Chondrocyte (in vitro differentiated cells): ENCODE measurements at regions not wholly inside any gene's neighbourhood (a gene's known extent, or its start where the extent isn't known, plus 50 kb on each side); places are given as distances from the start of the nearest gene placed in this dataset.

Experiments used
- DNase-seq: peaks from one replicate; pipeline ENCODE4 v3.0.0; 2021; ENCODE audit warnings: mixed read lengths, low spot score
- H3K27ac Mint-ChIP-seq: one replicate; pipeline ENCODE4 v1.8.0; 2021; ENCODE audit warnings: mild to moderate bottlenecking, moderate library complexity, mixed read lengths; ENCODE audit not compliant: unreplicated experiment
- H3K27me3 Mint-ChIP-seq: 2 replicates; pipeline ENCODE4 v1.8.0; 2021; ENCODE audit warnings: low read depth, mixed read lengths
- H3K36me3 Mint-ChIP-seq: 2 replicates; pipeline ENCODE4 v1.8.0; 2021; ENCODE audit warnings: low read depth, mixed read lengths
- H3K4me1 Mint-ChIP-seq: 2 replicates; pipeline ENCODE4 v1.8.0; 2021; ENCODE audit warnings: low read depth, mild to moderate bottlenecking, mixed read lengths
- H3K4me3 Mint-ChIP-seq: one replicate; pipeline ENCODE4 v1.8.0; 2021; ENCODE audit warnings: mild to moderate bottlenecking, moderate library complexity, mixed read lengths; ENCODE audit not compliant: unreplicated experiment
- H3K9me3 Mint-ChIP-seq: 2 replicates; pipeline ENCODE4 v1.8.0; 2021; ENCODE audit warnings: low read depth, mixed read lengths
- TF ChIP-seq, protein P1 (sequence below): fragments of 200-600 bp; sonication (generic); IDR thresholded peaks from 2 replicates; pipeline ENCODE4 v1.5.0; 2021; ENCODE audit warnings: antibody characterized with exemption, mild to moderate bottlenecking, moderate library complexity

GRCh38 chr5:128876569-128877382 is 88.5 kb upstream of the SLC27A6 start:
- H3K27ac Mint-ChIP-seq: no peak overlapping the region
- H3K36me3 Mint-ChIP-seq: no peaks in the 10 kb centered on the region
- DNase-seq: no peak
- peaks cover 47% of the 10 kb centered on the region for H3K27me3 Mint-ChIP-seq
- TF ChIP-seq, protein P1, sequence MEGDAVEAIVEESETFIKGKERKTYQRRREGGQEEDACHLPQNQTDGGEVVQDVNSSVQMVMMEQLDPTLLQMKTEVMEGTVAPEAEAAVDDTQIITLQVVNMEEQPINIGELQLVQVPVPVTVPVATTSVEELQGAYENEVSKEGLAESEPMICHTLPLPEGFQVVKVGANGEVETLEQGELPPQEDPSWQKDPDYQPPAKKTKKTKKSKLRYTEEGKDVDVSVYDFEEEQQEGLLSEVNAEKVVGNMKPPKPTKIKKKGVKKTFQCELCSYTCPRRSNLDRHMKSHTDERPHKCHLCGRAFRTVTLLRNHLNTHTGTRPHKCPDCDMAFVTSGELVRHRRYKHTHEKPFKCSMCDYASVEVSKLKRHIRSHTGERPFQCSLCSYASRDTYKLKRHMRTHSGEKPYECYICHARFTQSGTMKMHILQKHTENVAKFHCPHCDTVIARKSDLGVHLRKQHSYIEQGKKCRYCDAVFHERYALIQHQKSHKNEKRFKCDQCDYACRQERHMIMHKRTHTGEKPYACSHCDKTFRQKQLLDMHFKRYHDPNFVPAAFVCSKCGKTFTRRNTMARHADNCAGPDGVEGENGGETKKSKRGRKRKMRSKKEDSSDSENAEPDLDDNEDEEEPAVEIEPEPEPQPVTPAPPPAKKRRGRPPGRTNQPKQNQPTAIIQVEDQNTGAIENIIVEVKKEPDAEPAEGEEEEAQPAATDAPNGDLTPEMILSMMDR: no peak
- H3K4me3 Mint-ChIP-seq: no peak overlapping the region
- peaks cover 3% of the 10 kb centered on the region for H3K4me1 Mint-ChIP-seq
- no peaks in the 10 kb centered on the region for H3K9me3 Mint-ChIP-seq

DNA sequence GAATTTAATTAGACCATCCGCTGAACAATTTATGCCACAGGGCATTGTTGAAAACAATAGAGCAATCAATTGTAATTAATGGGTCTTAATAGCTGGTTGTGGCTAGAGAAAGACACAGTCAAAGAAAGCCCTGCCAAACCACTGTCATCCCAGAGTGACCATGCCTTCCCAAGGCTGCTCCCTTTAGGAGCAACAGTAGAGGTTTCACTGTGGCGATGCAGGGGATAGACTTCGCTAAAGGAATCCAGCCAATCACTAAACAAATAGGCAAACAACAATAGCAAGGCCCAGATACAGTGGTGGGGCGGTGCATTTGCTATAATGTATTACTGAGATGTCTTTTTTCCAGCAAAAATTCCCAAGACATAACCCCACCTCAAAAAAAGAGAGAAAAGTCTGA is 87.8 kb upstream of the SLC27A6 start:
- Mint-ChIP-seq H3K4me1 (peaks cover 3% of the 10 kb centered on the region), H3K36me3 (no peaks in the 10 kb centered on the region), H3K4me3 (no peak overlapping the region), H3K27ac (no peak overlapping the region), H3K27me3 (peaks cover 43% of the 10 kb centered on the region), H3K9me3 (no peaks in the 10 kb centered on the region)
- TF ChIP-seq, protein P1: no peak
- DNase-seq: no peak

DNA sequence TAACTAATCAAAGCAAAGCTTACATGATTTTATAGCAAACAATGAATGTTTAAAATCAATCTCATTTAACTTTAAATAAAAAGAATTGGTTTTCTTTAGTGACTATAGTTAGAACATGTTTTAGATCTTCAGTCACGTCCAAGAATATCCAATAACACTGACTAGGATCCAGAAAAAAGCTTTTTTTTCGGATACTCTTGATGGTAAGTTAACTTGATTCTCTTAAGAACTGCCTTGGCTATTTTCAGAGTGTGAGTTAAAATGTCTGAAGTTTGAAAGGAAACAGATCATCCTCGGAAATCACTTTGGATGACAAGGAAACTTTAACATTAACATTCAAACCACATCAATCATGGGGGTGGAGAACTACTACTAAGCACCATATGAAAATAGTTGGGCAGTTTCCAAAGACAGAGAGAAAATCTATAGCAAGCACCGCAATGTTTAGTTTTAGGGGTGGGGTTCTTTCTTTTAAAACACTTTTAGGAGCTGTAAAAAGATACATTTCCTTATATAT is 83.7 kb upstream of the SLC27A6 start:
- Mint-ChIP-seq H3K9me3 (peaks cover 15% of the 10 kb centered on the region), H3K27me3 (peaks cover 32% of the 10 kb centered on the region), H3K4me1 (peaks cover 3% of the 10 kb centered on the region), H3K36me3 (peaks cover 2% of the 10 kb centered on the region), H3K4me3 (no peak overlapping the region), H3K27ac (no peak overlapping the region)
- TF ChIP-seq, protein P1: no peak
- no peak for DNase-seq

DNA sequence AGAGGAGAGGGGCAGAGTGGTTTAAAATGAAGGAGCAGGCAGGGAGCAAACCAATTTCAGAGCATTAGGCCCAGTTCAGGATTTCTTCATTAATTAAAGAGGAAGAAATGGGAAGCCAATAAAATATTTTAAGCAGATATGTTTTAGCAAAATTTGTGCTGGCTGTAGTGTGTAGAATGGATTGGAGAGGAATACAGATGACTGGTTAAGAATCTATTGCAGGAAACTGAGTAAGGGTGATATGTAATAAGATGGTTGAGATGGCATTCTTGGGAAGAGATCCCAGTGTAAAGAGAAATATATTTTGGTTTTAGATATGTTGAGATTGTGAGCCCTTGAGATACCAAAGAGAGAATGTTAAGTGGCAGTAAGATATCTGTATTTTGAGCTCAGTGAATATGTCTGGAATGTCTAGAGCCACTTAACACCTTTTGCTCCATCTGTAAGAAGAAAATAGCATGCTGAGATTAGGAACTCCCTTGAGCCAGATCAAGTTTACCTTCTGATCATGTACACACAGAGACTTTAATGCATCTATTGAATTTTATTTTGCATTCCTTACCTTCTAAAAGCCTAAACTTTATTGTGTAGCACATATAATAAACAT is 79.5 kb upstream of the SLC27A6 start:
- Mint-ChIP-seq H3K36me3 (peaks cover 2% of the 10 kb centered on the region), H3K4me1 (peaks cover 3% of the 10 kb centered on the region), H3K4me3 (no peak overlapping the region), H3K27me3 (peaks cover 23% of the 10 kb centered on the region), H3K9me3 (peaks cover 18% of the 10 kb centered on the region), H3K27ac (no peak overlapping the region)
- TF ChIP-seq, protein P1: no peak
- no peak for DNase-seq

GRCh38 chr5:128895122-128895521 is 70.2 kb upstream of the SLC27A6 start:
- TF ChIP-seq, protein P1: no peak
- Mint-ChIP-seq H3K4me3 (no peak overlapping the region), H3K36me3 (peaks cover 5% of the 10 kb centered on the region), H3K9me3 (peaks cover 15% of the 10 kb centered on the region), H3K27me3 (peaks cover 24% of the 10 kb centered on the region), H3K4me1 (peaks cover 7% of the 10 kb centered on the region), H3K27ac (no peak overlapping the region)
- DNase-seq: no peak
